ENCODE measurements at regions not wholly inside any gene's neighbourhood (a gene's known extent, or its start where the extent isn't known, plus 50 kb on each side); places are given as distances from the start of the nearest gene placed in this dataset.

DNA sequence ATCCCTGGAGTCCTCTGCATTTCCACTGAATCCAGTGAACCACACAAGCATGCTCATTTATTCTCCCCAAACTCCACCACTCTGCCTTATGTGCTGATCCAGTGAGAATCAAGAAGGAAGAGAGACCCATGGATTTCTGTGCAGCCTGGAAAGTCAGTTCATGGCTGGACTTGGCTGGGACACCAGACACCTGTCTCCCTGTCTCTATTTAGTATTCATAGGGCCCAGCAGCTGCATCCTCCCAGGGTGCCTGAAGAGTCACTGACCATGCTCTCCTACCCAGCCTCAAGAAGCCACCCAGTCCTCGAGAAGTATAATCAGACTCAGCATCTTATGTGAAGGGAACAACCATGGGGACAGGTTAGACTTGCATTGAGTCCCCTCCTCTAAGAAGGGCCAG lies 83.2 kb downstream of the ZNF280B start:
- TF ChIP-seq CREB1 (IDR thresholded peaks at IDR 0.05; ENCODE audit: low read depth) (no peak), ZBTB7A (IDR thresholded peaks at IDR 0.05; ENCODE audit: low read depth) (no peak), TEAD4 (IDR thresholded peaks at IDR 0.05) (no peak), TCF12 (IDR thresholded peaks at IDR 0.05; ENCODE audit: low read depth) (no peak), RAD21 (IDR thresholded peaks at IDR 0.05; ENCODE audit: low read depth) (no peak), USF1 (IDR thresholded peaks at IDR 0.05) (no peak), TAF1 (IDR thresholded peaks at IDR 0.05; ENCODE audit: low read depth) (no peak)
- TF ChIP-seq, protein P1, sequence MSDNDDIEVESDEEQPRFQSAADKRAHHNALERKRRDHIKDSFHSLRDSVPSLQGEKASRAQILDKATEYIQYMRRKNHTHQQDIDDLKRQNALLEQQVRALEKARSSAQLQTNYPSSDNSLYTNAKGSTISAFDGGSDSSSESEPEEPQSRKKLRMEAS (IDR thresholded peaks at IDR 0.05), result no peak

DNA sequence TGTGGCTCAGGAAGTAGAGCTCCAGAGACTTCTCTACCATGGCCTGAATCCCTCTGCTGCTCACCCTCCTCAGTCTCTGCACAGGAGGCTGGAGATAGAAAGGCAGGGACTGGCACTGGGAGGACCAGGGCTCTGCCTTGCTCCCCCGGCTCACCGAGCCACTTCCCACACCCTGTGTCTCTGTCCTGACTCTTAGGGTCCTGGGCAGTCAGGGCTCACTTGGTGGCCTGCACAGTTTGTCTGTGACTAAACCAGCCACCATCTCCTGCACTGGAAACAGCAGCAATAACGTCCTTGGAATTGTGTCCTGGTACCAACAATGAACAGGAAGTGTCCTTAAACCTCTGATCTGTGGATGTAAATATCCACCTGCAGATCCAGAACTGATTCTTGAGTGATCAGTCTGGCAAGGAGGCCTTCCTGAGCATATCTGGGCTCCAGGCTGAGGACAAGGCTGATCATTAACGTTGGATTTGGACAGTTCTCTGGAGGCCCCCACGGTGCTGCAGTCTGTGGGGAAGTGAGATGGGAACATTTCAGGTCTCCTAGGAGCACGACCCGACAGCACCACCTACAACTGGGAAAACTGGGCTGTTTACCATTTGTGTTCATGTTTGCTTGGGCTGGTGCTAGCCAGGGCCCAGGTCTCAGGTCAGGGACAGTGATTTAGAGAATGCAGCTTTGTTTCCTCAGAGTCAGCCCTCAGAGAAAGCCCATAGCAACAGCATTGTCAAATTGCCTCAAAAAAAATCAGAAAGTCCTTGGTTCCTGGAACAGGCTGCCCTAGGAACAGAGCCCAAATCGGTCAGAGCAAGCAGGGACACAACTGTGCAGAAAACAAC lies 82.5 kb downstream of the ZNF280B start:
- no peak for TF ChIP-seq REST (IDR thresholded peaks at IDR 0.05; ENCODE audit: low read depth)
- no peak for TF ChIP-seq EGR1 (IDR thresholded peaks at IDR 0.05)
- TF ChIP-seq RAD21 (IDR thresholded peaks at IDR 0.05; ENCODE audit: low read depth), result no peak
- TF ChIP-seq FOXM1 (IDR thresholded peaks at IDR 0.05; ENCODE audit: borderline replicate concordance, low read depth), result no peak
- TF ChIP-seq, protein P1 (IDR thresholded peaks at IDR 0.05), result no peak
- no peak for TF ChIP-seq CEBPB (IDR thresholded peaks at IDR 0.05)
- TF ChIP-seq ZBTB7A (IDR thresholded peaks at IDR 0.05; ENCODE audit: low read depth), result no peak
- TF ChIP-seq YY1 (IDR thresholded peaks at IDR 0.05; ENCODE audit: low read depth), result no peak
- TF ChIP-seq CREB1 (IDR thresholded peaks at IDR 0.05; ENCODE audit: low read depth), result no peak
- no peak for TF ChIP-seq NFIC (IDR thresholded peaks at IDR 0.05)
- TF ChIP-seq TAF1 (IDR thresholded peaks at IDR 0.05; ENCODE audit: low read depth), result no peak
- TF ChIP-seq TCF12 (IDR thresholded peaks at IDR 0.05; ENCODE audit: low read depth), result no peak
- no peak for TF ChIP-seq EP300 (IDR thresholded peaks at IDR 0.05; ENCODE audit: borderline replicate concordance)

DNA sequence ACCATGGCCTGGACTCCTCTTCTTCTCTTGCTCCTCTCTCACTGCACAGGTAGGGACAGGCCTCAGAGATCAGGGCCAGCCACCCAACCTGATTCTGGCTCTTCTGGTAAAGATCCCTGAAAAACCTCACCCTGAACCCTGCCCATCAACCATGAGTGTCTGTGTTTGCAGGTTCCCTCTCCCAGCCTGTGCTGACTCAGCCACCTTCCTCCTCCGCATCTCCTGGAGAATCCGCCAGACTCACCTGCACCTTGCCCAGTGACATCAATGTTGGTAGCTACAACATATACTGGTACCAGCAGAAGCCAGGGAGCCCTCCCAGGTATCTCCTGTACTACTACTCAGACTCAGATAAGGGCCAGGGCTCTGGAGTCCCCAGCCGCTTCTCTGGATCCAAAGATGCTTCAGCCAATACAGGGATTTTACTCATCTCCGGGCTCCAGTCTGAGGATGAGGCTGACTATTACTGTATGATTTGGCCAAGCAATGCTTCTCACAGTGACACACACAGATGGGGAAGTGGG lies 80.9 kb downstream of the ZNF280B start:
- TF ChIP-seq TEAD4 (IDR thresholded peaks at IDR 0.05) (no peak), ZBTB7A (IDR thresholded peaks at IDR 0.05; ENCODE audit: low read depth) (no peak)

DNA sequence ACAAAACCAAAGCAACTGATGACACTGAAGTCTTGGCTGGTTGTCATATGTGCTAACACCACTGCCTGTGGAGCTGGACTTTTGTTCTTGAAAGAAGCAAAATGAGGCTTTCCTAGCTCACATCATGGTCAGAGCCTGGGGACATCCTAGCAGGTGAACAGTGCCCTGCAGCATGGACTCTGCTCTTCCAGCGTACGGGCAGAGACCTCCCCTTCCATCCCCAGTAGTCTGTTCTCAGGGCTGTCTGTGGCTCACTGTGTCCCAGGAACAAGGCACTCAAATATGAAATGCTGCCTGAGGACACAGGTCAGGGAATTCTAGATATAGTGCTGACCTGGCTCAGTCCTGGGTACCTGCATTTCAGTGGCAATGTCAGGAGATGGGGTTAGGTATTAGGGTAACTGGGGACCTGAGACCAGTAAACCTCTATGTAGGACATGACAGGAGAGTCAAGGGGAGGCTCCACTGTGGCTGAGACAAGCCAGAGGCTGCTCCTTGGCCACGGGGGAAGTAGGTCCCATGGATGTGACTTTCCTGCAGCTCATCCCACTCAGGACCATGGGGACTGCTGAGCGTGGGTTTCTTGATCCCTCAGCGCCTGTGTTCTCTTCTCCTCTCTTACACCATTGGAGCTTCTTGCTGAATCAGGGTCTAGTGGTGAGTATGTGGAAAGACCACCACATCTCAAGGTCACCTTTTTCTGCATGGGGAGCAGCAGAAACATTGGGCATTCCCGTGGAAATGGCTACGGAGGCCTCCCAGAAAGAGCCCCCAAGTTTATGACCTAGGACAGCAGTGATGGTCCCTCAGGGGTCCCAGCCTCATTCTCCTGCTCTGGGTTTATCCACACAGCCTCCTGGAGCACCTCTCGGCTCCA lies 80.1 kb downstream of the ZNF280B start:
- TF ChIP-seq EGR1 (IDR thresholded peaks at IDR 0.05), result no peak
- TF ChIP-seq FOXM1 (IDR thresholded peaks at IDR 0.05; ENCODE audit: borderline replicate concordance, low read depth), result no peak
- TF ChIP-seq CREB1 (IDR thresholded peaks at IDR 0.05; ENCODE audit: low read depth), result no peak

GRCh38 chr22:22429369-22430108 lies 79.0 kb downstream of the ZNF280B start:
- TF ChIP-seq EGR1 (IDR thresholded peaks at IDR 0.05) (no peak), TAF1 (IDR thresholded peaks at IDR 0.05; ENCODE audit: low read depth) (no peak), YY1 (IDR thresholded peaks at IDR 0.05; ENCODE audit: low read depth) (no peak), CEBPB (IDR thresholded peaks at IDR 0.05) (no peak), TEAD4 (IDR thresholded peaks at IDR 0.05) (no peak), FOXM1 (IDR thresholded peaks at IDR 0.05; ENCODE audit: borderline replicate concordance, low read depth) (no peak), NFIC (IDR thresholded peaks at IDR 0.05) (no peak)

GRCh38 chr22:22430111-22430820 lies 78.3 kb downstream of the ZNF280B start:
- TF ChIP-seq FOXM1 (IDR thresholded peaks at IDR 0.05; ENCODE audit: borderline replicate concordance, low read depth) (no peak), CEBPB (IDR thresholded peaks at IDR 0.05) (no peak), EP300 (IDR thresholded peaks at IDR 0.05; ENCODE audit: borderline replicate concordance) (no peak), NFIC (IDR thresholded peaks at IDR 0.05) (no peak), YY1 (IDR thresholded peaks at IDR 0.05; ENCODE audit: low read depth) (no peak)
